Neural cell (in vitro differentiated cells): ENCODE measurements at regions not wholly inside any gene's neighbourhood (a gene's known extent, or its start where the extent isn't known, plus 50 kb on each side); places are given as distances from the start of the nearest gene placed in this dataset.
"Not testable (repeated sequence)": the region's sequence is repeated elsewhere in the genome, so short reads cannot be mapped to it uniquely, and the experiment has no call there.

Experiments used
- H2AFZ ChIP-seq: fragments of 200-600, 300-800 bp; sonication (generic), shearing (Covaris generic); 2 replicates; pipeline ENCODE4 v1.6.0; 2014; ENCODE audit warnings: low read depth, mild to moderate bottlenecking, antibody characterized with exemption, low read length, moderate library complexity
- H3F3A ChIP-seq: fragments of 200-600 bp; shearing (Covaris generic); 2 replicates; pipeline ENCODE4 v1.6.1; 2016; ENCODE audit warnings: mild to moderate bottlenecking, moderate library complexity, mixed read lengths, antibody characterized with exemption, low read length; ENCODE audit not compliant: insufficient read depth, poor library complexity, severe bottlenecking
- H3K27ac ChIP-seq: fragments of 200-600, 300-800 bp; sonication (generic), shearing (Covaris generic); 2 replicates; pipeline ENCODE4 v1.5.1; 2014; ENCODE audit warnings: mild to moderate bottlenecking, low read length, moderate library complexity
- H3K27me3 ChIP-seq: fragments of 300-800, 200-600 bp; sonication (generic), shearing (Covaris generic); 2 replicates; pipeline ENCODE4 v1.6.0; 2014; ENCODE audit warnings: mild to moderate bottlenecking, low read depth, low read length, moderate library complexity; ENCODE audit not compliant: insufficient read depth
- H3K36me3 ChIP-seq: fragments of 300-800, 200-600 bp; sonication (generic), shearing (Covaris generic); 2 replicates; pipeline ENCODE4 v1.5.1; 2014; ENCODE audit warnings: mild to moderate bottlenecking, antibody characterized with exemption, low read length, moderate library complexity; ENCODE audit not compliant: insufficient read depth
- H3K4me2 ChIP-seq: fragments of 300-800, 200-600 bp; sonication (generic), shearing (Covaris generic); 2 replicates; pipeline ENCODE4 v1.6.0; 2014; ENCODE audit warnings: mild to moderate bottlenecking, low read length
- H3K4me3 ChIP-seq: fragments of 300-800, 200-600 bp; sonication (generic), shearing (Covaris generic); 2 replicates; pipeline ENCODE4 v1.5.1; 2014; ENCODE audit warnings: mild to moderate bottlenecking, low read length, moderate library complexity
- H3K79me2 ChIP-seq: fragments of 200-600 bp; shearing (Covaris generic); replicated peaks from 2 replicates; pipeline ENCODE4 v1.6.0; 2014; ENCODE audit warnings: mild to moderate bottlenecking, low read length, moderate library complexity; ENCODE audit not compliant: insufficient read depth
- H3K9ac ChIP-seq: fragments of 300-800, 200-600 bp; sonication (generic), shearing (Covaris generic); 2 replicates; pipeline ENCODE4 v1.6.1; 2016; ENCODE audit warnings: mild to moderate bottlenecking, low read length, mixed read lengths
- H3K9me2 ChIP-seq: fragments of 200-600 bp; shearing (Covaris generic); 2 replicates; pipeline ENCODE4 v1.6.1; 2016; ENCODE audit warnings: mild to moderate bottlenecking, low read length, mixed read lengths; ENCODE audit not compliant: insufficient read depth
- H3K9me3 ChIP-seq: fragments of 200-600, 300-800 bp; sonication (generic), shearing (Covaris generic); 2 replicates; pipeline ENCODE4 v1.6.1; 2016; ENCODE audit warnings: mild to moderate bottlenecking, mixed run types, low read length, moderate library complexity, mixed read lengths
- H4K20me1 ChIP-seq: fragments of 200-600 bp; shearing (Covaris generic); 2 replicates; pipeline ENCODE4 v1.6.1; 2016; ENCODE audit warnings: mild to moderate bottlenecking, mixed run types; ENCODE audit not compliant: insufficient read depth
- EP300 ChIP-seq: fragments of 450-650 bp; conservative IDR thresholded peaks from 2 replicates; pipeline ENCODE4 v1.6.1; 2014; ENCODE audit warnings: antibody characterized with exemption, mild to moderate bottlenecking, moderate library complexity; ENCODE audit not compliant: poor library complexity, severe bottlenecking
- EZH2 ChIP-seq: fragments of 200-600, 300-800 bp; shearing (Covaris generic), sonication (generic); IDR thresholded peaks from 2 replicates; pipeline ENCODE4 v1.6.1; 2014; ENCODE audit warnings: antibody characterized with exemption, low read length, borderline replicate concordance, mild to moderate bottlenecking; ENCODE audit not compliant: insufficient read depth, poor library complexity, severe bottlenecking
- MXI1 ChIP-seq: fragments of 450-650 bp; conservative IDR thresholded peaks from 2 replicates; pipeline ENCODE4 v1.6.1; 2014; ENCODE audit warnings: antibody characterized with exemption, mild to moderate bottlenecking; ENCODE audit not compliant: poor library complexity, severe bottlenecking
- POLR2AphosphoS5 ChIP-seq: IDR thresholded peaks from 2 replicates; pipeline ENCODE4 v1.6.1; 2012
- RAD21 ChIP-seq: fragments of 450-650 bp; conservative IDR thresholded peaks from 2 replicates; pipeline ENCODE4 v1.6.1; 2014; ENCODE audit warnings: antibody characterized with exemption, mild to moderate bottlenecking, moderate library complexity
- SMC3 ChIP-seq: fragments of 450-650 bp; conservative IDR thresholded peaks from 2 replicates; pipeline ENCODE4 v1.6.1; 2014; ENCODE audit warnings: antibody characterized with exemption, mild to moderate bottlenecking, moderate library complexity; ENCODE audit not compliant: poor library complexity
- TAF1 ChIP-seq: IDR thresholded peaks from 2 replicates; pipeline ENCODE4 v1.6.1; 2012; ENCODE audit warnings: low read depth
- TF ChIP-seq, protein P1 (sequence below): IDR thresholded peaks from 2 replicates; pipeline ENCODE4 v1.6.1; 2012; ENCODE audit warnings: borderline replicate concordance
- TF ChIP-seq, protein P2 (sequence below): fragments of 450-650 bp; IDR thresholded peaks from 2 replicates; pipeline ENCODE4 v1.5.1; 2014; ENCODE audit warnings: antibody characterized with exemption, mild to moderate bottlenecking, moderate library complexity; ENCODE audit not compliant: poor library complexity, severe bottlenecking

DNA sequence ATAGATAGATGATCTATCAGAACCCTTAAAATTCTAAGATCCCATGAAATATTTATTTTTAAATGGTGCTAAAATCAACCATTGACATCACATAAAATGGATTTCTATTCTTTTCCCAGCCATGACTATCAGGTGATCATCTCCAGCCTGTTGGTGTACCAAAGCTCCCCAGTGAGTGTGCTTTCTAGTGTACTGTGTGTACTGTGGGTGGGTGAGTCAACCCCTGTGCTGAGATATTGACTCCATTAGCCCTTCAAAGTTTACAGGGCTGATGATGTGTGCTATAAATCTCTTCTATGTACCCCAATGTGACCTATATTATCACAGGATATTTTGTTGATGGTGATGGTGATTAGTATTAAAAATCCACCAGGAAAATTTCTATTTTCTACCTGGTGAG is 344.6 kb downstream of the MMUT start:
- H3K4me3 ChIP-seq, result no peak overlapping the region
- H4K20me1 ChIP-seq, result no peaks in the 10 kb centered on the region
- H3K4me2 ChIP-seq, result no peak overlapping the region
- no peaks in the 10 kb centered on the region for H3K9me2 ChIP-seq
- no peak overlapping the region for H2AFZ ChIP-seq
- no peaks in the 10 kb centered on the region for H3K79me2 ChIP-seq
- no peak overlapping the region for H3K27ac ChIP-seq
- no peaks in the 10 kb centered on the region for H3F3A ChIP-seq
- no peak overlapping the region for H3K9ac ChIP-seq
- H3K9me3 ChIP-seq, result no peaks in the 10 kb centered on the region
- no peaks in the 10 kb centered on the region for H3K27me3 ChIP-seq
- no peaks in the 10 kb centered on the region for H3K36me3 ChIP-seq
- TF ChIP-seq POLR2AphosphoS5, result no peak
- TF ChIP-seq EP300, result no peak
- TF ChIP-seq SMC3, result no peak
- TF ChIP-seq EZH2, result no peak
- TF ChIP-seq TAF1, result no peak
- TF ChIP-seq RAD21, result no peak
- TF ChIP-seq MXI1, result no peak
- TF ChIP-seq, protein P1, sequence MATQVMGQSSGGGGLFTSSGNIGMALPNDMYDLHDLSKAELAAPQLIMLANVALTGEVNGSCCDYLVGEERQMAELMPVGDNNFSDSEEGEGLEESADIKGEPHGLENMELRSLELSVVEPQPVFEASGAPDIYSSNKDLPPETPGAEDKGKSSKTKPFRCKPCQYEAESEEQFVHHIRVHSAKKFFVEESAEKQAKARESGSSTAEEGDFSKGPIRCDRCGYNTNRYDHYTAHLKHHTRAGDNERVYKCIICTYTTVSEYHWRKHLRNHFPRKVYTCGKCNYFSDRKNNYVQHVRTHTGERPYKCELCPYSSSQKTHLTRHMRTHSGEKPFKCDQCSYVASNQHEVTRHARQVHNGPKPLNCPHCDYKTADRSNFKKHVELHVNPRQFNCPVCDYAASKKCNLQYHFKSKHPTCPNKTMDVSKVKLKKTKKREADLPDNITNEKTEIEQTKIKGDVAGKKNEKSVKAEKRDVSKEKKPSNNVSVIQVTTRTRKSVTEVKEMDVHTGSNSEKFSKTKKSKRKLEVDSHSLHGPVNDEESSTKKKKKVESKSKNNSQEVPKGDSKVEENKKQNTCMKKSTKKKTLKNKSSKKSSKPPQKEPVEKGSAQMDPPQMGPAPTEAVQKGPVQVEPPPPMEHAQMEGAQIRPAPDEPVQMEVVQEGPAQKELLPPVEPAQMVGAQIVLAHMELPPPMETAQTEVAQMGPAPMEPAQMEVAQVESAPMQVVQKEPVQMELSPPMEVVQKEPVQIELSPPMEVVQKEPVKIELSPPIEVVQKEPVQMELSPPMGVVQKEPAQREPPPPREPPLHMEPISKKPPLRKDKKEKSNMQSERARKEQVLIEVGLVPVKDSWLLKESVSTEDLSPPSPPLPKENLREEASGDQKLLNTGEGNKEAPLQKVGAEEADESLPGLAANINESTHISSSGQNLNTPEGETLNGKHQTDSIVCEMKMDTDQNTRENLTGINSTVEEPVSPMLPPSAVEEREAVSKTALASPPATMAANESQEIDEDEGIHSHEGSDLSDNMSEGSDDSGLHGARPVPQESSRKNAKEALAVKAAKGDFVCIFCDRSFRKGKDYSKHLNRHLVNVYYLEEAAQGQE, result no peak
- TF ChIP-seq, protein P2, sequence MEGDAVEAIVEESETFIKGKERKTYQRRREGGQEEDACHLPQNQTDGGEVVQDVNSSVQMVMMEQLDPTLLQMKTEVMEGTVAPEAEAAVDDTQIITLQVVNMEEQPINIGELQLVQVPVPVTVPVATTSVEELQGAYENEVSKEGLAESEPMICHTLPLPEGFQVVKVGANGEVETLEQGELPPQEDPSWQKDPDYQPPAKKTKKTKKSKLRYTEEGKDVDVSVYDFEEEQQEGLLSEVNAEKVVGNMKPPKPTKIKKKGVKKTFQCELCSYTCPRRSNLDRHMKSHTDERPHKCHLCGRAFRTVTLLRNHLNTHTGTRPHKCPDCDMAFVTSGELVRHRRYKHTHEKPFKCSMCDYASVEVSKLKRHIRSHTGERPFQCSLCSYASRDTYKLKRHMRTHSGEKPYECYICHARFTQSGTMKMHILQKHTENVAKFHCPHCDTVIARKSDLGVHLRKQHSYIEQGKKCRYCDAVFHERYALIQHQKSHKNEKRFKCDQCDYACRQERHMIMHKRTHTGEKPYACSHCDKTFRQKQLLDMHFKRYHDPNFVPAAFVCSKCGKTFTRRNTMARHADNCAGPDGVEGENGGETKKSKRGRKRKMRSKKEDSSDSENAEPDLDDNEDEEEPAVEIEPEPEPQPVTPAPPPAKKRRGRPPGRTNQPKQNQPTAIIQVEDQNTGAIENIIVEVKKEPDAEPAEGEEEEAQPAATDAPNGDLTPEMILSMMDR, result no peak

DNA sequence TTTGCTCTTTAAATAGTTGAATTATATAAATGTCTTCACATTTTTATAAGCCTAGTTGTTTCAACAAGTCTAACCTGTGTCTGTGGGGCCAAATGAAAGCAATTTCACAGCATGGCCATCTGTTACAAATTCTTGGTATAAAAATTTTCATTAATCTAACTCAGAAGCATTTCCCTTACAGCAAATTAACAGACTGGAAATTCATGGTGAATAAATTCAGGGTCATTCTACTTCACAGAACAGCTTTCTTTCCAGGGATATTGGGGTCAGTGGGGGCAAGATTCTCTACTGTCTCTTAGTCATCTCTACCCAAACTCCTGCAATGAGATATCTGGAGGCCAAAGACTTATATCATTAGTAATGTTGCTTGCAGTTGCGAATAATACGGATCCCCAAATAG is 352.1 kb downstream of the MMUT start:
- H3K36me3 ChIP-seq, result no peaks in the 10 kb centered on the region
- H3K79me2 ChIP-seq, result no peaks in the 10 kb centered on the region
- H3K27ac ChIP-seq, result no peak overlapping the region
- H3K27me3 ChIP-seq, result no peaks in the 10 kb centered on the region
- H2AFZ ChIP-seq, result no peak overlapping the region
- no peak overlapping the region for H3K4me3 ChIP-seq
- H4K20me1 ChIP-seq, result no peaks in the 10 kb centered on the region
- H3K9me2 ChIP-seq, result no peaks in the 10 kb centered on the region
- H3K9ac ChIP-seq, result no peak overlapping the region
- TF ChIP-seq TAF1, result no peak
- TF ChIP-seq, protein P2, result no peak
- no peak for TF ChIP-seq SMC3
- no peak for TF ChIP-seq EP300
- H3K9me3 ChIP-seq, result no peaks in the 10 kb centered on the region
- no peak overlapping the region for H3K4me2 ChIP-seq
- no peaks in the 10 kb centered on the region for H3F3A ChIP-seq

DNA sequence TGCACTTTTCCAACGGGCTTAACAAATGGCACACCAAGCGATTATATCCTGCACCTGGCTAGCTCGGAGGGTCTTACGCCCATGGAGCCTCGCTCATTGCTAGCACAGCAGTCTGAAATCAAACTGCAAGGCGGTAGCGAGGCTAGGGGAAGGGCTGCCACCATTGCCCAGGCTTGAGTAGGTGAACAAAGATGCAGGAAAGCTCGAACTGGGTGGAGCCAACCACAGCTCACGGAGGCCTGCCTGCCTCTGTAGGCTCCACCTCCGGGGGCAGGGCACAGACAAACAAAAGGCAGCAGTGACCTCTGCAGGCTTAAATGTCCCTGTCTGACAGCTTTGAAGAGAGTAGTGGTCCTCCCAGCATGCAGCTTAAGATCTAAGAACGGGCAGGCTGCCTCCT is 365.4 kb downstream of the MMUT start:
- H3K9me3 ChIP-seq, H3K79me2 ChIP-seq, H3K9ac ChIP-seq, H3K4me3 ChIP-seq, H4K20me1 ChIP-seq, H3K36me3 ChIP-seq, H3K4me2 ChIP-seq, H3F3A ChIP-seq, H3K27me3 ChIP-seq, H2AFZ ChIP-seq, H3K9me2 ChIP-seq, H3K27ac ChIP-seq: not testable (repeated sequence)
